NCI-H510A treated with DMSO at 0.1 percent for 48 hours (cell line): ENCODE measurements at regions not wholly inside any gene's neighbourhood (a gene's known extent, or its start where the extent isn't known, plus 50 kb on each side); places are given as distances from the start of the nearest gene placed in this dataset.
A peak's percentile ranks its signal among the peaks of the same experiment; 100 is the strongest.

ENCODE experiments used
- DNase-seq: peaks from one replicate; lab custom pipeline; 2025; lab: John Stamatoyannopoulos, UW

DNA sequence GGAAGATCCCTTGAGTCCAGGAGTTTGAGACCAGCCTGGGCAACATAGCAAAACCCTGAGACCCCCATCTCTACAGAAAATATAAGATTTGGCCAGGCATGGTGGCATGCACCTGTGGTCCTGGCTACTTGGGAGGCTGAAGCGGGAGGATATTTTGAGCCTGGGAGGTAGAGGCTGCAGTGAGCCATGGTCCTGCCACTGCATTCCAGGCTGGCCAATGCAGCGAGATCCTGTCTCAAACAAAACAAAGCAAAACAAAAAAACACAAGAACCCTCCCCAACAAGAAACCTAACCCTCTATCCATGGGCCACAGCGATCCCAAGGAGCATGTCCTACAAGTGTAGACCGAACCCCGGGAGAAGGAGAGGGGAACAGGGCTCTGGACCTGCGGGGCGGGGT is 133.3 kb downstream of the MGAT5B start:
- DNase-seq, result no peak

DNA sequence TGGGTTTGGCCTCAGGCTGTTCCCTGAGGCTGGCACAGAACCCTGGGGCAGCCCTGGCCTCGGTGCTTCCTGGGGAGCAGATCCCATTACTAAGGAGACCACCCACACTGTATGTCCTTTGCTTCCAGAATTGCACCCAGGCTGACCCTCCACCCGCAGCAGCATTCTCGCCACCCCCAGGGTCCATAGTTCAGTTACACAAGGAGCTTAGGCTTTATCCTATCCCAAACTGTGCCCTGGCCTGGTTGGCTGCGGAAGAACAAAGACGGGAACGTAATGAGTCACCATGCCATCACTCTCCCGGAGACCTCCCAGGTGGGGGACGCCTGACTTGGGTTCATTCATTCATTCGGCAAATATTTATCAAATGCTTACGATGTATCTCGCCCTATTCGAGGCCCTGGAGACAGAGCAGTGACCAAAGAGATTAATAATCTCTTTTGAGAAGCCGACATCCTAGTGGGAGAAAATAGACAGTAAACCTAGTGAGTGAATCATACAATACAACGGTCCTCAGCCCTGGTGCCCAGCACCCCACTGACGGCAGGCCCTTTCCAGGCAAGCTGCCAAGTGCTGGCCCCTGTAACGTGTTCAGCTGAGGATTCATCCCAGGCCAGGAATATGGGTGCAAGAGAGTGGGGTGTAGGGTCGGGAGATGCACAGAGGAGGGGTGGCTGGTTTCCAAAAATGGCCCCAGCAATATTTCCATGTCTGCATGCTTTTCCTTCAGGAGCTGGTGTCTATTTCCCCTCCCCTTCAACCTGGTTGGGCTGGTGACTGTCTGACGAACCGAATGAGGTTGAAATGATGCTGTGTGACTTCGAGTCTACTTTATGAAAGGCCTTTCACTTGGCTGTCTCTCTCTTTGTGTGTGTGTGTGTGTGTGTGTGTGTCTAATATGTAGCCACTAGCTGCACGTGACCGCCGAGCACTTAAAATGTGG is 134.2 kb downstream of the MGAT5B start:
- no peak for DNase-seq

DNA sequence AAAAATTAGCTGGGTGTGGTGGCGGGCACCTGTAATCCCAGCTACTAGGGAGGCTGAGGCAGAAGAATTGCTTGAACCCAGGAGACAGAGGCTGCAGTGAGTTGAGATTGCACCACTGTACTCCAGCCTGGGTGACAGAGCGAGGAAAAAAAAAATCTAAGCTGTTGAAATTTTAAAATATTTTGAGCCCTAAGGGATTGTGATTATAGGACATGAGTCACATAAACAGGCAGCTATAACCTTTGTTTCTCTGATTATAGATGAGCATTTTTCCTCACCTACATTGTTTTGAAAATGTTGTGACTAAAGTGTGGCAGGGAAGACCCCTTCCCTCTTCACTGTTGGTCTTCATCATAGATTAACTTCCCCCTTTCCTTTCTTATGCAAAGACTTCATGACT is 135.5 kb downstream of the MGAT5B start:
- no peak for DNase-seq

DNA sequence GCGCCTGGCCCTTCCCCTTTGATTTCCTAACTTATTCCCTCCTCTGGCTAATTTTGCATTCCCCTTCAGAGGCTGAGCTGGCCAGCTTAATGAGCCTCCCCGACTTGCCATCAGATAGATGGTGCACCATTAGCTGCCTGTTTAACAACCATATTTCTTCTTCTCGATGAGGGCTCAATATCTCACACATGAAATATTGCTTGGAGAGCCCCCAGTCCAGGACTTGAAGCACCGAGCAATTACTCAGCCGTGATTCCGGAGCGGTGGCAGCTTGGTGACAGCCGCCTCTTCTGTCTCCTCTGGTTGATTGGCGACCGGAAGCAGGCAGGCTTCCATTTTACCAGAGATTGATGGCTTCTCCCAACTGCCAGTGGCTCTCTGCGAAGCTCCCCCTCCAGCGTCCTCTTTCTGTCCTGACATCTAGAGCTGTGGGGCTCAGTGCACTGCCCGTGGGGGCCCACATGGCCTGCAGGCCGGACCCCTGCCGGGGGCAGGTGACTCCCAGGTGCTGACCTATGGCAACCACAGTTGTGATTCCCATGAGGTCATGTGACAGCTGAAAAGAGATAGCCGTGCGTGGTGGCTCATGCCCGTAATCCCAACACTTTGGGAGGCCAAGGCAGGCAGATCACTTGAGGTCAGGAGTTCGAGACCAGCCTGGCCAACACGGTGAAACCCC is 133.7 kb upstream of the SEC14L1 start:
- no peak for DNase-seq

DNA sequence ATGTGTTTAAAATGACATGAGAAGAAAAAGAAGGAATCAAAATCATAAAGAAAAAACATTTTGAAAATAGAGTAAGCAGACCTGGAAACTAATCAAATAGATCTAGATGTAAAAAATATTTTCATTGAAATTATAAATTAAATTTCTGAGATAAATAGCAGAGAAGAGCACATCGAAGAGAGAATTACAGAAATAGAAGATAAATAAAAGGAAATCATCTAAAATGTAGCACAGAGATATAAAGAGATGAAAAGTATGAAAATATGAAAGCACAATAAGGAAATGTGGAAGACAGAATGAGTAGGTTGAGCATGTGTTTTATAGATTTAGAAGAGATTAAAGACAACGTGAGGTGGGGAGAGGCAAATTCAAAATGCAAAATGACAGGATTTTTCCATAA is 130.9 kb upstream of the SEC14L1 start:
- no peak for DNase-seq

DNA sequence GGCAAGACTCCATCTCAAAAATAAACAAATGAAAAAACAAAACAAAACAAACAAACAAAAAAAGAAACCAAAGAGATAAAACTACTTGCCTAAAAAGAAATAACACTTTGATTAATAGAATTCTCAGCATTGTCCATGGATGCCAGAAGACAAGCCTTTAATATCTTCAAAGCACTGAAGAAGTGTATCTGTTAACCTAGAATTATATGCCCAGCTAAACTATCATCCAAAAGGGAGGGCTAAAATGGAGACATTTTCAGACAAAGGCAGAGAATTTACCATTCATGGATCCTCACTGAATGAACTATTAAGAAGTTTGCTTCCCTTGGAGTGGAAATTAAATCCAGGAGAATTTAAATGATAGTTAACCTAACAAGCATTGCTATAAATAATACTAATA is 130.1 kb upstream of the SEC14L1 start:
- no peak for DNase-seq

DNA sequence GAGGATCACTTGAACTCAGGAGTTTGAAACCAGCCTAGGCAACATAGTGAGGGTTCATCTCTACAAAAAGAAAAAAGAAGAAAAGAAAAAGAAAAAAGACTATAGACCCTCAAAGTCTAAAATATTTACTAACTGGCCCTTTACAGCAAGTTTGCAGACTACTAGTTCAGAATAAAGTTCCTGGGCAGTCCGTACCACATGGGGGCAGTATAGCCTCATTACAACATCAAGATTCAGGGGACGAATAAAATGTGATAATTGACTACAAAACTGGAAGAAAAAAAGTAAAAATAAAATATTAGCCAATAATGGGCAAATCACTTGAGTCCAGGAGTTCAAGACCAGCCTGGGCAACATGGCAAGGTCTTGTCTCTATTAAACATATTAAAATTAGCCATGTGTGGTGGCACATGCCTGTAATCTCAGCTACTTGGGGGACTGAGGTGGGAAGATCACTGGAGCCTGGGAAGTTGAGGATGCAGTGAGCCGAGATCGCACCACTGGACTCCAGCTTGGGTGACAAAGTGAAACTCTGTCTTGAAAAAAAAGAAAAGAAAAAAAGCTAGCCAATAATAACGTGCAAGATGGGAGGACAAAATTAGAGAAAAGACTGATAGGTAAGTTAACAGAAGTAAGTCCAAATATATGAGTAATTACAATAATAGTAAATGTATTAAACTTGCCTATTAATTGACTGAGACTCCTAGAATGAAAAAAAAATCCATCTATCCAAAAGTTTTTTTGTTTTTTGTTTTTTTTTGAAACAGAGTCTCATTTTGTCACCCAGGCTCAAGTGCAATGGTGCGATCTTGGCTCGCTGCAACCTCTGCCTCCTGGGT is 129.4 kb upstream of the SEC14L1 start:
- peak; percentile 41 for DNase-seq

DNA sequence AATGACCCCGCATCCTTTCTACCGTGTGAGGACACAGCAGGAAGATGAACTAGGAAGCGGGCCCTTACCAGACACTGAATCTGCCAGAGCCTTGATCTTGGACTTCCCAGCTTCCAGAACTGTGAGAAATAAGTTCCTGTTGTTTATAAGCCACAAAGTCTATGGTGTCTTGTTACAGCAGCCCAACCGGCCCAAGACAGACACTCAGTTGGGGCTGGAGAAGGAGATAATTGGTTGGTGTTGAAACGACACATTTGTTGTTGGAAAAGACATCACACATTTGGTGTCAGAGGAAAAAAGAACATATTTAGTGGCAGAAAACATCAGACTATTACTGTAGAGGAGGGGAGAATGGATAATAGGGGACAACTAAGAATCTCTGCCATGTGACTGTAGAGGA is 122.3 kb upstream of the SEC14L1 start:
- DNase-seq, result peak; percentile 13

DNA sequence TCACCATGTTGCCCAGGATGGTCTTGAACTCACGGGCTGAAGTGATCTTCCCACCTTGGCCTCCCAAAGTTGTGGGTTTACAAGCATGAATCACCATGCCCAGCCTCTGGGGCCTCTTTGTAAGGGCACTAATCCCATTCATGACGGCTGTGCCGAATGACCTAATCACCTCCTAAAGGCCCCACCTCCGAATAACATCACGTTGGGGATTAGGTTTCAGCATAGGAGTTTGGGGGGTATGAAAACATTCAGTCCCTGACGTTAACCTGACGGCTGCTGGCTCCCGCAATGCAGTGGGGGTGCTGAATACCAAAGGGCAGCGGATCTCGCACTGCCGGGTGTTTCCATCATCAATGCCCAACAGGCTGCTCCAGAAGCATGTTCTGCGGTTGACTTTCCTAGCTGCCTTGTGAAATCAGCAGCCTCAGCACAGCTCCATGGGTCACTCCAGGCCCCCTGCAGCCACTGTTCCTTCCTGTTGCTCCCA is 120.8 kb upstream of the SEC14L1 start:
- DNase-seq, result no peak

DNA sequence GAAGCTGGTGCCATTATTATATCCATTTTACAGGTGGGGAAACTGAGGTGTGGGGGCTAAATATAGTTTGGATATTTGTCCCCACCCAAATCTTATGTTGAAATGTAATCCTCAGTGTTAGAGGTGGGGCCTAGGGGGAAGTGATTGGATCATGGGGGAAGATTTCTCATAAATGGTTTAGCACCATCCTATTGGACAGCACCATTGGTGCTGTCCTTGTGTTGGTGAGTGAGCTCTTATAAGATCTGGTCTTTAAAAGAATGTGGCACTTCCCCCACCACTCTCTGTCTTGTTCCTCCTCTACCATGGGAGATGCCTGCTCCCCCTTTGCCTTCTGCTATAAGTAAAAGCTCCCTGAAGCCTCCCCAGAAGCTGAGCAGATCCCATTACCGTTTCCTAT is 119.8 kb upstream of the SEC14L1 start:
- no peak for DNase-seq

DNA sequence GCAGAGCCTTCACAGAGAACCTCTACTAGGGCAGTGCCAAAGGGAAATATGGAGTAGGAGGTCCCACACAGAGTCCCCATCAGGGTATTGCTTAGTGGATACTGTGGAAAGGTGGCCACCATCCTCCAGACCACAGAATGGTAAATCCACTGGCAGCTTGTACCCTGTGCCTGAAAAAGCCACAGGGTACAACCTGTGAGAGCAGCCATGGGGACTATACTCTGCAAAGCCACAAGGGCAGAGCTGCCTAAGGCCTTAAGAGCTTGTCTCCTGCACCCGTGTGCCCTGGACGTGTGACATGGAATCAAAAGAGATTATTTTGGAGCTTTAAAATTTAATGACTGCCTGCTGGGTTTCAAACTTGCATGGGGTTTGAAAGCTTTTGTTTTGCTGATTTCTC is 118.0 kb upstream of the SEC14L1 start:
- no peak for DNase-seq

DNA sequence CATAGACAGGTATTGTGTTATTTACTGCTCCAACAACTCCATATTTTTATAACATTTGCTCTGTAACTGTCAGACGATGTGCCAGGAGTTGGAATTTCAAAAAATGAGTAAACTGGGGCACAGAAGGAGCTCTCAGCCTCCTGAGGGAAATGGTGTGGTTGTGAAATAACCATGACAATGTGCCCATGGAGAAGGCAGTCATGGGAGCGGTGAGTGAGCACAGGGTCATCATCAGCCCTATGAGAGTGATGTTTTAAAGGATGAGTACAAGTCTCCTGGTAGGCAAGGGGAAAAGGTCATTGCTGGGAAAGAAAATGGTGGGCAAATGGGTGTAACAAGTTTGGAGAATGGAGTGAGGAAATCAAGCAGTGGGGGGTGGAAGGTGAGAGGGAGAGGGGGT is 115.0 kb upstream of the SEC14L1 start:
- no peak for DNase-seq

DNA sequence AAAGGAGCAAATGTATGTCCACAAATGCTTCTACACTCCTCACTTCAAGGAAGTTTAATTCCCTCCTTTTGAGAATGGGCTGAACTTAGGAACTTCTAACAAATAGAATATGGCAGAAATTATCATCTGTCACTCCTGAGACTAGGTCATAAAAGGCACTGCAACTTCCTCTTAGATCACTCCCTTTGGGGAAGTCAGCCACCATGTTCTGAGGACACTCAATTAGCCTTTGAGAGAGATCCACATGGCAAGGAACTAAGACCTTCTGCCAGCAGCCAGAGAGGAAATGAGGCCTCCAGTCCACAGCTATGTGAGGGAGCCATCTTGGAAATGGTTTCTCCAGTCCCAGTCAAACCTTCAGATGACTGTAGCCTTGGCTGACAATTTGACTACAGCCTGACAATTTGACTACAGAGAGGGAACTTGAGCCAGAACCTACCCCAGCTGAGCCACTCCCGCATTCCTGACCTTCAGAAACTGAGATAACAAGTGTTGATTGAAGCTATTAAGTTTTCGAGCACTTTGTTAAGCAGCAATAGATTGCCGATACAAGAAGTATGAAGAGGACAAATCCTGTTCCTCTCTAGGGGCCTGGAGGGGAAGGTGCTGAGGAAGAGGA is 113.4 kb upstream of the SEC14L1 start:
- no peak for DNase-seq

DNA sequence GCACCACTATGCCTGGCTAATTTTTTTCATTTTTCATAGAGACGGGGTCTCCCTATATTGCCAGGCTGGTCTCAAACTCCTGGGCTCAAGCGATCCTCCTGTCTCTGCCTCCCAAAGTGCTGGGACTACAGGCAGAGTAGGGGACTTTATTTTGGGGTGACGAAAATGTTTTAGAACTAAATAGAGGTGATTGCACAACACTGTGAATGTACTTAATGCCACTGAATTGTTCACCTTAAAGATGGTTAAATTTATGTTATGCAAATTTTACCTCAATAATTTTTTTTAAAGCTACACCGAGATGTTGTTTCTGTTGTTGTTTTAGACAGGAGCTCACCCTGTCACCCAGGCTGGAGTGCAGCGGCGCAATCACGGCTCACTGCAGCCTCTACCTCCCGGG is 111.9 kb upstream of the SEC14L1 start:
- no peak for DNase-seq

DNA sequence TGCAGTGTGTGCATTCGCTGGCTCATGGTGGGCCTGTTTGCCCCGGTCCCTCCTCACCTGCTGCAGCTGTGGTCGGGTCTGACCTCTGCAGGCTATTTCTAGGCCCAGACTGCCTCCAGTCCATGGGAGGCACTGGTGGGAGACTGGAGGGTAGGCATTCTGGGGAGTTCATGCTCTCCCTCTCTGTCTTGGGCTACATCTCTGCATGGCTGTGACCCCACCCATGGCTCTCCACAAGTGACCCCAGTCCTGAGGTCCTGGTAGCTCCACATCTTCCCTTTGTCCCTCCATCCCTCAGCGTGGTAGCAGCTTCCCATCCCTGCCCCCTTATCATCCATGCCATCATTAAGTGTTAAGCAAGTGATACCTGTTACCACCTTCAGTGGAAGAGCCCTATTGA is 107.8 kb upstream of the SEC14L1 start:
- DNase-seq, result no peak

DNA sequence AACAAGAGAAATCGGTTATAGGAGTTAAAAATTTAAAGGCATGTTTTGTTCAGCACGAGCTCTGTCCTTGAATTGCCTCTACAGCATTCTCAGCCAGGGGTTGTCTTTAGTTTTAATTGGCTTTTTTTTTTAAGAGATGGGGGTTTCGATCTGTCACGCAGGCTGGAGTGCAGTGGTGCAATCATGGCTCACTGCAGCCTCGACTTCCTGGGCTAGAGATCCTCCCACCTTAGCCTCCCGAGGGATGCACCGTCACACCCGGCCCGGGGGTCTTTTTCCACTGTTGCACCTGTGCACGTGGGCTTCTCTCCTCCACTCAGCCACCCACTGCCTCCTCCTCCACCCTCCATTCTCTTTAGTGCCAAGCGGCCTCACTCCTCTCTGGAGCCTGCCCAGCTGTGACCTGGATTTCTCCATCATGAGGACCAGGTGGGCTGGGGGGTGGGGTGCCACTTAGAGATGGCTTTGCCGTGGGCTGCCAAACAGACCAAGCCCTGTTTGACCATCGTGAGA is 106.8 kb upstream of the SEC14L1 start:
- DNase-seq, result no peak

DNA sequence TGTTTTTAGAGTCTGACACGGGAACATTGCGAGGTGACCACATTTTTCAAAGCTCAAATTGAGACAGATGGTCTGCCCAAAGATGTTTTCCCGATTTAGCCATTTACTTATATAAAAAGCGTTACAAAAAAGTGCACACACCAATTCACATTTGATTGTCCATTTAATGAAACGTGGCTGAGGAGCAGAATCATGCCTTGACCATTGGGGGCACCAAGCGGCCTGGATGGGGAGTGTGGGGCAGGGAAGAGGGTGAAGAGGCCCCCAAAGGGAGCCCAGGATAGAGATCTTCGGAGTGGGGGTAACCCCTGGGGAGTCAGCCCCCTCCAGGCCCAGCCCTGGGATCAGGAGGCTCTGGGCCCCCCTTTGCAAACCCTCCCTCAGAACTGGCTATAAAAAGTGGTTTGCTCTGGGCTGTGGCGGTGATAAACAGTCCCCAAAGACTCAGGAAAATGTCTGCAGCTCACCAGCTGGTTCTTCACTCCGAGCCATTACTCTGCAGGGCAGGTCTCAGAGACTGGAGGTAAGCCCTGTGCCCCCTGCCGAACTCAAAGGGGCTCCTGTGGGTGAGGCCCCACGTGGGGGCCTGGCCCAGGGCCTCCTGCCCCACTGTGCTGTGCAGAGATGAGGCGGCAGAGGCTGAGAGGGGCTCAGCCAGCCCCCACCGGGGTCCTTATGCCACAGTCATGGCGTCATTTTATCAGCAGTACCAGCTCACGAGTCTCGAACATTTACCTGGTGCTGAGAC is 105.9 kb upstream of the SEC14L1 start:
- DNase-seq, result no peak

DNA sequence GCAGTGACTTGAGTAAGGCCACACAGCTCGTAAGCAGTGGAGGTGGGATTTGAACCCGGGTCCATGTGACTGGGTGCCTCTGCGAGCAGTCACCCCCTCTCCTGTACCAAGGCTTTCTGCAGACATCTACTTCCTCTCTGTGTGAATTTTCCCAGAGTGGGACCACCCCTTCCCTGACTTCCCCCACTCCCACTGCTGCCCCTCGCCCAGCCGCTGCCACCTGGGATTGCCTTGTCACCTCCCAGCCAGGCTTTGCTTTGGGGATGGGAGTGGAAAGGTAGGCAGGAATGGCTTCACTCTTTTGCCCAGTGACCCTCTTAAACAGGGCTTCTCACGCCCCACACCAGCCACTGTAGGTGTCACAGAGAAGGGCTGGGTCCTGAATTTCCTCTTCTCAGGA is 105.2 kb upstream of the SEC14L1 start:
- DNase-seq, result no peak

DNA sequence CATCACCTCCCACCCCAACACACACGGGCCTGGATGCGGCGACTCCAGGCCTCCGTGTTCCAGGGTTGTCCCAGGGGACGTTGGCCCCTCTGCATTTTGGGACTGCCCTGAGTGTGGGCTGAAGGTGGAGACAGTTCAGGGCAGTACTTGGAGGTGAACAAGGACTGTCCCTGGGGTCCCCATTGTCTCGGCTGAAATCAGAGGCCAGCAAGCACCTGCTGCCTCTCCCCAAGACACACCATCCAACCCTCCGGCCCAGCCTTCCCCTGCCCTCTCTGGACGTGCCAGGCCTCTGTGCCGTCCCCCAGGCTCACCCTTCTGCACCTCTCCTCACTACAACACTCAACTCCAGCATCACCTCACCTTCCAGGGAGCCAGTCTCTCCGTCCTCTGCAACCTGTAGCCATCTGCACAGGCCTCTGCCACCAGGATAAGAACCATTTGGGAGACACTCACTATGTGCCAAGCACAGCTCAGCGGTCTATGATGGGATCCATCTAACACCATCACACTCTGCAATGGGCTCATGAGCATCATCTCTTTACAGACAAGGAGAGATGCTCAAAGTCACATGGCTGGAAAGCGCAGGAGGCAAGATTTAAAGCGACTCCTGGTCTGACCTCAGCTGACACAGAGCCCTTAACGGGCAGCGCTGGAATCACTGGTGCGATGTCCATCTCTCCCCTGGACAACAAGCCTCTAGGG is 104.5 kb upstream of the SEC14L1 start:
- DNase-seq, result no peak

DNA sequence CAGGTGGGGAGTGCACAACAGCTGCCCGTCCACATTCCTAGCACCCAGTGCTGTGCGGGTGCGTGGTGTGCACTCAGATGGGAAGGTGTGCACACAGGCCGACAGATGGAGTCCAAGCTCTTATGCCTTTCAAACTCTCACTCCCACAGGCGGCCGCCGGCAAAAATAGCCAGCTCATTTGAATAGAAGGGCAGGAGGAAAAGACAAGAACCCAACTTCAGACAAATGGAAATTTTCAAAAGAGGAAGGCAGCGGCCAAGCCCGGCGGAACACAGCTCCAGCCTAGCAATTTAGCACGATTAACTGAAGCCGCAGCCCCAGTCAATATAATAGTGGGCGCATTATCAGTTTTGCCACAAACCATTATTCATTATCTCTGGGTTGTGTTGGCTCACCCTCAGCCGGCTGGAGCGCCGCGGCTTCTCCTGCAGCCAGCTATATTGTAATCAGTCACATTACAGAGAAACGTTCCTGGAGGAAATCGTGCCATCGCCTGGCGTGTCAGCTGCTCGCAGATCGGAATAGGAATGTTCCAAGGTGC is 103.9 kb upstream of the SEC14L1 start:
- DNase-seq, result peak; percentile 81
